ENCODE measurements at regions not wholly inside any gene's neighbourhood (a gene's known extent, or its start where the extent isn't known, plus 50 kb on each side); places are given as distances from the start of the nearest gene placed in this dataset.

- TF ChIP-seq, protein P1, sequence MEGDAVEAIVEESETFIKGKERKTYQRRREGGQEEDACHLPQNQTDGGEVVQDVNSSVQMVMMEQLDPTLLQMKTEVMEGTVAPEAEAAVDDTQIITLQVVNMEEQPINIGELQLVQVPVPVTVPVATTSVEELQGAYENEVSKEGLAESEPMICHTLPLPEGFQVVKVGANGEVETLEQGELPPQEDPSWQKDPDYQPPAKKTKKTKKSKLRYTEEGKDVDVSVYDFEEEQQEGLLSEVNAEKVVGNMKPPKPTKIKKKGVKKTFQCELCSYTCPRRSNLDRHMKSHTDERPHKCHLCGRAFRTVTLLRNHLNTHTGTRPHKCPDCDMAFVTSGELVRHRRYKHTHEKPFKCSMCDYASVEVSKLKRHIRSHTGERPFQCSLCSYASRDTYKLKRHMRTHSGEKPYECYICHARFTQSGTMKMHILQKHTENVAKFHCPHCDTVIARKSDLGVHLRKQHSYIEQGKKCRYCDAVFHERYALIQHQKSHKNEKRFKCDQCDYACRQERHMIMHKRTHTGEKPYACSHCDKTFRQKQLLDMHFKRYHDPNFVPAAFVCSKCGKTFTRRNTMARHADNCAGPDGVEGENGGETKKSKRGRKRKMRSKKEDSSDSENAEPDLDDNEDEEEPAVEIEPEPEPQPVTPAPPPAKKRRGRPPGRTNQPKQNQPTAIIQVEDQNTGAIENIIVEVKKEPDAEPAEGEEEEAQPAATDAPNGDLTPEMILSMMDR (IDR thresholded peaks at IDR 0.05): no peak
- no peak for TF ChIP-seq EZH2phosphoT487 (IDR thresholded peaks at IDR 0.05)
Observed at GRCh38 chr14:87526731-87527130, 466.3 kb downstream of the GALC start.

Measured in neural progenitor cell (in vitro differentiated cells).